ENCODE measurements at regions not wholly inside any gene's neighbourhood (a gene's known extent, or its start where the extent isn't known, plus 50 kb on each side); places are given as distances from the start of the nearest gene placed in this dataset.

DNA sequence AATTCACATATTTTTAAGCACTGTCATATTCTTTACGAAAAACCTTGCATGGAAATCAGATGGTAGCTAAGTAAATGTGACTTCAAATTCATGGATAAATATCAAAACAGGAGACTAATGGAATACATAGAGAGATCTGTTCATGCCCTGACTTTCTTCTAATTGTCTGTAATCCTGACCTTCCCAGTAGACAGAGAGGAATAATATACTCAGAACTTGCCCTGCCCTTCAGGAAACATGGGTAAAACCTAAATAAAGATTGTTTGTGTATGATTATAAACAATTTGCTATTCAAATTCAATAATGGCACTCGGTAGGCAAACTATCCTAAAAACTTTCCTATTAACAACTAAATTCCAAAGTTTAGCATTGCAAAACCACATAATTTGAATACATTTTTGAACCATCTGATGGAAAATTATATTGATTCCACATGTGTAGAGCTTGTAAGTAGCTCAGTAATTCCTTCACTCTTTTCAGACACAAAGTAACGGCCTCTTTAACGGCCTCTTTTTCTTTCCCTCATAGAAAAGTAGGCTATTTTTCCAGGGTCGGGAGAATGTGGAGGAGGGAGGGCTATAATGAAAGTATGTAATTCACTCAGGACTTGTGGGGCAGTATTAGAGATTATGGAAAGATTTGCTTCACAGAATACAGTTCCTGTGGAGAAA is 227.6 kb downstream of the ALDH8A1 start (continued):
- TF ChIP-seq TAF7 (optimal IDR thresholded peaks at IDR 0.05; ENCODE audit: borderline replicate concordance, low read depth, low read length): no peak
- TF ChIP-seq CREB1 (IDR thresholded peaks at IDR 0.05): no peak
- TF ChIP-seq RXRA (IDR thresholded peaks at IDR 0.05; ENCODE audit: insufficient read depth, low read depth, low read length): no peak
- TF ChIP-seq TBP (IDR thresholded peaks at IDR 0.05; ENCODE audit: low read depth, low read length): no peak
- TF ChIP-seq, protein P1, sequence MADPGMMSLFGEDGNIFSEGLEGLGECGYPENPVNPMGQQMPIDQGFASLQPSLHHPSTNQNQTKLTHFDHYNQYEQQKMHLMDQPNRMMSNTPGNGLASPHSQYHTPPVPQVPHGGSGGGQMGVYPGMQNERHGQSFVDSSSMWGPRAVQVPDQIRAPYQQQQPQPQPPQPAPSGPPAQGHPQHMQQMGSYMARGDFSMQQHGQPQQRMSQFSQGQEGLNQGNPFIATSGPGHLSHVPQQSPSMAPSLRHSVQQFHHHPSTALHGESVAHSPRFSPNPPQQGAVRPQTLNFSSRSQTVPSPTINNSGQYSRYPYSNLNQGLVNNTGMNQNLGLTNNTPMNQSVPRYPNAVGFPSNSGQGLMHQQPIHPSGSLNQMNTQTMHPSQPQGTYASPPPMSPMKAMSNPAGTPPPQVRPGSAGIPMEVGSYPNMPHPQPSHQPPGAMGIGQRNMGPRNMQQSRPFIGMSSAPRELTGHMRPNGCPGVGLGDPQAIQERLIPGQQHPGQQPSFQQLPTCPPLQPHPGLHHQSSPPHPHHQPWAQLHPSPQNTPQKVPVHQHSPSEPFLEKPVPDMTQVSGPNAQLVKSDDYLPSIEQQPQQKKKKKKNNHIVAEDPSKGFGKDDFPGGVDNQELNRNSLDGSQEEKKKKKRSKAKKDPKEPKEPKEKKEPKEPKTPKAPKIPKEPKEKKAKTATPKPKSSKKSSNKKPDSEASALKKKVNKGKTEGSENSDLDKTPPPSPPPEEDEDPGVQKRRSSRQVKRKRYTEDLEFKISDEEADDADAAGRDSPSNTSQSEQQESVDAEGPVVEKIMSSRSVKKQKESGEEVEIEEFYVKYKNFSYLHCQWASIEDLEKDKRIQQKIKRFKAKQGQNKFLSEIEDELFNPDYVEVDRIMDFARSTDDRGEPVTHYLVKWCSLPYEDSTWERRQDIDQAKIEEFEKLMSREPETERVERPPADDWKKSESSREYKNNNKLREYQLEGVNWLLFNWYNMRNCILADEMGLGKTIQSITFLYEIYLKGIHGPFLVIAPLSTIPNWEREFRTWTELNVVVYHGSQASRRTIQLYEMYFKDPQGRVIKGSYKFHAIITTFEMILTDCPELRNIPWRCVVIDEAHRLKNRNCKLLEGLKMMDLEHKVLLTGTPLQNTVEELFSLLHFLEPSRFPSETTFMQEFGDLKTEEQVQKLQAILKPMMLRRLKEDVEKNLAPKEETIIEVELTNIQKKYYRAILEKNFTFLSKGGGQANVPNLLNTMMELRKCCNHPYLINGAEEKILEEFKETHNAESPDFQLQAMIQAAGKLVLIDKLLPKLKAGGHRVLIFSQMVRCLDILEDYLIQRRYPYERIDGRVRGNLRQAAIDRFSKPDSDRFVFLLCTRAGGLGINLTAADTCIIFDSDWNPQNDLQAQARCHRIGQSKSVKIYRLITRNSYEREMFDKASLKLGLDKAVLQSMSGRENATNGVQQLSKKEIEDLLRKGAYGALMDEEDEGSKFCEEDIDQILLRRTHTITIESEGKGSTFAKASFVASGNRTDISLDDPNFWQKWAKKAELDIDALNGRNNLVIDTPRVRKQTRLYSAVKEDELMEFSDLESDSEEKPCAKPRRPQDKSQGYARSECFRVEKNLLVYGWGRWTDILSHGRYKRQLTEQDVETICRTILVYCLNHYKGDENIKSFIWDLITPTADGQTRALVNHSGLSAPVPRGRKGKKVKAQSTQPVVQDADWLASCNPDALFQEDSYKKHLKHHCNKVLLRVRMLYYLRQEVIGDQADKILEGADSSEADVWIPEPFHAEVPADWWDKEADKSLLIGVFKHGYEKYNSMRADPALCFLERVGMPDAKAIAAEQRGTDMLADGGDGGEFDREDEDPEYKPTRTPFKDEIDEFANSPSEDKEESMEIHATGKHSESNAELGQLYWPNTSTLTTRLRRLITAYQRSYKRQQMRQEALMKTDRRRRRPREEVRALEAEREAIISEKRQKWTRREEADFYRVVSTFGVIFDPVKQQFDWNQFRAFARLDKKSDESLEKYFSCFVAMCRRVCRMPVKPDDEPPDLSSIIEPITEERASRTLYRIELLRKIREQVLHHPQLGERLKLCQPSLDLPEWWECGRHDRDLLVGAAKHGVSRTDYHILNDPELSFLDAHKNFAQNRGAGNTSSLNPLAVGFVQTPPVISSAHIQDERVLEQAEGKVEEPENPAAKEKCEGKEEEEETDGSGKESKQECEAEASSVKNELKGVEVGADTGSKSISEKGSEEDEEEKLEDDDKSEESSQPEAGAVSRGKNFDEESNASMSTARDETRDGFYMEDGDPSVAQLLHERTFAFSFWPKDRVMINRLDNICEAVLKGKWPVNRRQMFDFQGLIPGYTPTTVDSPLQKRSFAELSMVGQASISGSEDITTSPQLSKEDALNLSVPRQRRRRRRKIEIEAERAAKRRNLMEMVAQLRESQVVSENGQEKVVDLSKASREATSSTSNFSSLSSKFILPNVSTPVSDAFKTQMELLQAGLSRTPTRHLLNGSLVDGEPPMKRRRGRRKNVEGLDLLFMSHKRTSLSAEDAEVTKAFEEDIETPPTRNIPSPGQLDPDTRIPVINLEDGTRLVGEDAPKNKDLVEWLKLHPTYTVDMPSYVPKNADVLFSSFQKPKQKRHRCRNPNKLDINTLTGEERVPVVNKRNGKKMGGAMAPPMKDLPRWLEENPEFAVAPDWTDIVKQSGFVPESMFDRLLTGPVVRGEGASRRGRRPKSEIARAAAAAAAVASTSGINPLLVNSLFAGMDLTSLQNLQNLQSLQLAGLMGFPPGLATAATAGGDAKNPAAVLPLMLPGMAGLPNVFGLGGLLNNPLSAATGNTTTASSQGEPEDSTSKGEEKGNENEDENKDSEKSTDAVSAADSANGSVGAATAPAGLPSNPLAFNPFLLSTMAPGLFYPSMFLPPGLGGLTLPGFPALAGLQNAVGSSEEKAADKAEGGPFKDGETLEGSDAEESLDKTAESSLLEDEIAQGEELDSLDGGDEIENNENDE (IDR thresholded peaks at IDR 0.05; ENCODE audit: insufficient replicate concordance, low read length): no peak
- no peak for TF ChIP-seq CHD2 (IDR thresholded peaks at IDR 0.05; ENCODE audit: low read length)
- TF ChIP-seq NRF1 (IDR thresholded peaks at IDR 0.05; ENCODE audit: low read depth, low read length): no peak
- no peak for TF ChIP-seq TAF1 (IDR thresholded peaks at IDR 0.05; ENCODE audit: low read depth, low read length)
